ENCODE measurements at regions not wholly inside any gene's neighbourhood (a gene's known extent, or its start where the extent isn't known, plus 50 kb on each side); places are given as distances from the start of the nearest gene placed in this dataset.

DNA sequence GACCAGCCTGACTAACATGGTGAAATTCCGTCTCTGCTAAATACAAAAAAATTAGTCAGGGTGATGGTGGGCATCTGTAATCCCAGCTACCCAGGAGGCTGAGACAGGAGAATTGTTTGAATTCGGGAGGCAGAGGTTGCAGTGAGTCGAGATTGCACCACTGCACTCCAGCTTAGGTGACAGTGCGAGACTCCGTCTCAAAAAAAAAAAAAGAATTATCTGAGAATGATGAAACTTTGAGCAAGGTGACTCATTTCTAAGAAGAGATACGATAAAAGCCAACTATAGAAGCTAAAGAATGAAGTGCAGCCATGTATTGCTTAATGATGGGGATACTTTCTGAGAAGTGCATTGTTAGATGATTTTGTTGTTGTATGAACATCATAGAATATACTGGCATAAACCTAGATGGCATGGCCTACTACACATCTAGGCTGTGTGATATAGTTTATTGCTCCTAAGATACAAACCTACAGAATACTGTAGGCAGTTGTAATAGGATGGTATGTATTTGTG is 64.7 kb downstream of the SNRPE start:
- TF ChIP-seq EZH2 (IDR thresholded peaks at IDR 0.05; ENCODE audit: borderline replicate concordance, low read length), result no peak
- TF ChIP-seq, protein P1, sequence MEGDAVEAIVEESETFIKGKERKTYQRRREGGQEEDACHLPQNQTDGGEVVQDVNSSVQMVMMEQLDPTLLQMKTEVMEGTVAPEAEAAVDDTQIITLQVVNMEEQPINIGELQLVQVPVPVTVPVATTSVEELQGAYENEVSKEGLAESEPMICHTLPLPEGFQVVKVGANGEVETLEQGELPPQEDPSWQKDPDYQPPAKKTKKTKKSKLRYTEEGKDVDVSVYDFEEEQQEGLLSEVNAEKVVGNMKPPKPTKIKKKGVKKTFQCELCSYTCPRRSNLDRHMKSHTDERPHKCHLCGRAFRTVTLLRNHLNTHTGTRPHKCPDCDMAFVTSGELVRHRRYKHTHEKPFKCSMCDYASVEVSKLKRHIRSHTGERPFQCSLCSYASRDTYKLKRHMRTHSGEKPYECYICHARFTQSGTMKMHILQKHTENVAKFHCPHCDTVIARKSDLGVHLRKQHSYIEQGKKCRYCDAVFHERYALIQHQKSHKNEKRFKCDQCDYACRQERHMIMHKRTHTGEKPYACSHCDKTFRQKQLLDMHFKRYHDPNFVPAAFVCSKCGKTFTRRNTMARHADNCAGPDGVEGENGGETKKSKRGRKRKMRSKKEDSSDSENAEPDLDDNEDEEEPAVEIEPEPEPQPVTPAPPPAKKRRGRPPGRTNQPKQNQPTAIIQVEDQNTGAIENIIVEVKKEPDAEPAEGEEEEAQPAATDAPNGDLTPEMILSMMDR (IDR thresholded peaks at IDR 0.05; ENCODE audit: low read length), result no peak

Data from OCI-LY1 (cell line).